K562 (cell line): ENCODE measurements at regions not wholly inside any gene's neighbourhood (a gene's known extent, or its start where the extent isn't known, plus 50 kb on each side); places are given as distances from the start of the nearest gene placed in this dataset.

Source experiments
- ATAC-seq: fragments of 200-7000 bp; cut with Tn5 transposase; 3 replicates; pipeline ENCODE4 v1.9.1; 2020; ENCODE audit warnings: moderate library complexity
- BruUV-seq: library from RNA; stranded (reverse); fragments of 400-500 nt; replicated peaks from 2 replicates; lab custom pipeline; 2021; lab: Mats Ljungman, UMichigan
- CTCF ChIA-PET: fragments of 300-600 bp; formaldehyde crosslinking; extraction: SDS; loops from one replicate; lab custom pipeline; 2021; ENCODE audit warnings: low intra/inter-chr PET ratio; lab: Yijun Ruan, JAX
- POLR2A ChIA-PET: fragments of 300-600, 350-650 bp; sonication (Branson Sonifier 250); formaldehyde crosslinking; extraction: SDS; loops from one replicate; lab custom pipeline; 2021; ENCODE audit warnings: antibody characterized with exemption, inconsistent platforms; lab: Yijun Ruan, JAX
- DNase-seq, 4 experiments: peaks; one replicate each; pipeline versions ENCODE4 v3.0.0 to v3.0.0-alpha.2; 2011 to 2018; ENCODE audit warnings: low spot score in 3 of 4, mixed read lengths in 3 of 4; ENCODE audit errors: extremely low read depth in 1 of 4
- FAIRE-seq: peaks from 2 replicates; lab custom pipeline; 2011; peaks lifted over from hg19 to GRCh38; lab: Jason Lieb, UNC
- H2AFZ ChIP-seq: 2 replicates; pipeline ENCODE4 v1.6.0; 2011; ENCODE audit warnings: low read depth, low read length, control low read depth, inconsistent platforms
- H3K27ac ChIP-seq: fragments of 200-600 bp; 3 replicates; pipeline ENCODE4 v1.8.0; 2011; ENCODE audit warnings: low read depth, mild to moderate bottlenecking, control low read depth, inconsistent platforms, low read length, moderate library complexity, mixed read lengths; ENCODE audit errors: extremely low read depth
- H3K27me3 ChIP-seq, 2 experiments: fragments of 300-600 bp in 1 of 2; 2 replicates in 1 of 2; 3 replicates in 1 of 2; pipeline versions ENCODE4 v1.6.0 to v1.8.0; 2011; ENCODE audit warnings: inconsistent platforms in 2 of 2, low read length in 2 of 2, mild to moderate bottlenecking in 1 of 2, mixed read lengths in 1 of 2, moderate library complexity in 1 of 2; ENCODE audit not compliant: control insufficient read depth in 2 of 2, insufficient read depth in 2 of 2
- H3K36me3 ChIP-seq: fragments of 300-600 bp; 3 replicates; pipeline ENCODE4 v1.8.0; 2011; ENCODE audit warnings: mild to moderate bottlenecking, low read length, inconsistent platforms; ENCODE audit not compliant: control insufficient read depth, insufficient read depth
- H3K4me1 ChIP-seq, 2 experiments: fragments of 200-600 bp in 1 of 2; replicated peaks in 1 of 2; 2 replicates in 1 of 2; 3 replicates in 1 of 2; pipeline versions ENCODE4 v1.5.1 to v1.8.0; 2011; ENCODE audit warnings: inconsistent platforms in 2 of 2, low read length in 2 of 2, mild to moderate bottlenecking in 1 of 2, mixed read lengths in 1 of 2, moderate library complexity in 1 of 2; ENCODE audit not compliant: control insufficient read depth in 2 of 2, insufficient read depth in 2 of 2
- H3K4me2 ChIP-seq: 2 replicates; pipeline ENCODE4 v1.6.1; 2011; ENCODE audit warnings: low read length, control low read depth, inconsistent platforms, mixed read lengths; ENCODE audit not compliant: insufficient read depth
- H3K4me3 ChIP-seq: fragments of 200-600 bp; sonication (generic), shearing (Covaris generic); 2 replicates; pipeline ENCODE4 v1.5.1; 2016; ENCODE audit warnings: control low read depth, inconsistent platforms
- H3K79me2 ChIP-seq: fragments of 200-600 bp; 3 replicates; pipeline ENCODE4 v1.8.0; 2011; ENCODE audit warnings: low read length, inconsistent platforms; ENCODE audit not compliant: control insufficient read depth, insufficient read depth
- H3K9ac ChIP-seq, 2 experiments: 2 replicates each; pipeline versions ENCODE4 v1.6.0 to v1.6.1; 2011; ENCODE audit warnings: low read depth in 2 of 2, low read length in 2 of 2, control low read depth in 1 of 2, inconsistent platforms in 1 of 2, mild to moderate bottlenecking in 1 of 2, mixed read lengths in 1 of 2; ENCODE audit not compliant: insufficient read depth in 1 of 2
- H3K9me1 ChIP-seq: one replicate; pipeline ENCODE4 v1.6.0; 2011; ENCODE audit warnings: inconsistent platforms, mild to moderate bottlenecking, low read length, moderate library complexity; ENCODE audit not compliant: control insufficient read depth, insufficient read depth
- H3K9me3 ChIP-seq: replicated peaks from 2 replicates; pipeline ENCODE4 v1.5.1; 2011; ENCODE audit warnings: low read depth, low read length, inconsistent platforms; ENCODE audit not compliant: control insufficient read depth, insufficient read depth
- H4K20me1 ChIP-seq: replicated peaks from 2 replicates; pipeline ENCODE4 v1.6.1; 2011; ENCODE audit warnings: low read length, inconsistent platforms, mixed read lengths; ENCODE audit not compliant: control insufficient read depth, insufficient read depth
- ATF7 ChIP-seq: fragments of 450-650 bp; IDR thresholded peaks from 2 replicates; pipeline ENCODE4 v1.7.1; 2014; ENCODE audit warnings: mild to moderate bottlenecking, moderate library complexity
- CREB3 ChIP-seq: fragments of 450-650 bp; conservative IDR thresholded peaks from 2 replicates; pipeline ENCODE4 v1.6.1; 2016; ENCODE audit warnings: missing genetic modification characterization, low read depth, mild to moderate bottlenecking, missing compliant biosample characterization, moderate library complexity
- DDX20 ChIP-seq: fragments of 450-650 bp; IDR thresholded peaks from 2 replicates; pipeline ENCODE4 v1.6.1; 2016; ENCODE audit warnings: missing genetic modification characterization, low read depth, mild to moderate bottlenecking, missing compliant biosample characterization, moderate library complexity
- ELK3 ChIP-seq: fragments of 450-650 bp; formaldehyde crosslinking; IDR thresholded peaks from 2 replicates; pipeline ENCODE4 v1.4.0; 2020; ENCODE audit warnings: mild to moderate bottlenecking
- HSF4 ChIP-seq: fragments of 250-450 bp; sonication (Bioruptor Pico); IDR thresholded peaks from 2 replicates; pipeline ENCODE4 v2.1.2; 2022; ENCODE audit warnings: mild to moderate bottlenecking, moderate library complexity, borderline replicate concordance
- POLR2AphosphoS2 ChIP-seq: IDR thresholded peaks from 2 replicates; pipeline ENCODE4 v1.6.1; 2012; ENCODE audit warnings: low read length, improper control_type of control experiment
- RBBP5 ChIP-seq: fragments of 200-600 bp; sonication (generic); IDR thresholded peaks from 2 replicates; pipeline ENCODE4 v1.6.1; 2012; ENCODE audit warnings: borderline replicate concordance, mild to moderate bottlenecking, low read length, control low read depth, inconsistent platforms; ENCODE audit not compliant: insufficient read depth, poor library complexity, severe bottlenecking
- SIN3B ChIP-seq: fragments of 450-650 bp; IDR thresholded peaks from 2 replicates; pipeline ENCODE4 v1.6.1; 2017; ENCODE audit warnings: low read depth, mild to moderate bottlenecking, moderate library complexity
- SRF ChIP-seq, 2 experiments: fragments of 250-450, 450-650 bp in 1 of 2; sonication (Bioruptor Pico) in 1 of 2; sonication (generic) in 1 of 2; formaldehyde crosslinking; IDR thresholded peaks; 2 replicates each; pipeline versions ENCODE4 v1.5.0 to v1.5.1; 2020 to 2022; ENCODE audit warnings: mild to moderate bottlenecking in 1 of 2, missing genetic modification reagents in 1 of 2
- TEAD1 ChIP-seq, 2 experiments: fragments of 450-650 bp in 1 of 2; sonication (generic) in 1 of 2; formaldehyde crosslinking; IDR thresholded peaks; 2 replicates each; pipeline versions ENCODE4 v1.4.0 to v1.8.0; 2020 to 2022; ENCODE audit warnings: mild to moderate bottlenecking in 2 of 2, missing genetic modification reagents in 1 of 2
- ZNF224 ChIP-seq: sonication (generic); formaldehyde crosslinking; IDR thresholded peaks from 2 replicates; pipeline ENCODE4 v1.8.0; 2022; ENCODE audit warnings: mild to moderate bottlenecking, missing genetic modification reagents
- ZNF592 ChIP-seq: fragments of 450-650 bp; IDR thresholded peaks from 2 replicates; pipeline ENCODE4 v1.6.1; 2017; ENCODE audit warnings: antibody characterized with exemption, mild to moderate bottlenecking
- ZNF639 ChIP-seq, 2 experiments: fragments of 200-800 bp in 1 of 2; sonication (Bioruptor generic) in 1 of 2; sonication (generic) in 1 of 2; formaldehyde crosslinking in 1 of 2; IDR thresholded peaks in 1 of 2; conservative IDR thresholded peaks in 1 of 2; 2 replicates each; pipeline versions ENCODE4 v1.5.0 to v1.6.1; 2016 to 2020; ENCODE audit warnings: missing compliant biosample characterization in 1 of 2, missing genetic modification characterization in 1 of 2, missing genetic modification reagents in 1 of 2
- ZNF79 ChIP-seq: fragments of 250-450 bp; sonication (Bioruptor Pico); IDR thresholded peaks from 2 replicates; pipeline ENCODE4 v1.4.0; 2020; ENCODE audit warnings: low read depth, mild to moderate bottlenecking, moderate library complexity
- WGBS: fragments of 100-300 bp; shearing (Covaris generic); methylation state at CpG from one replicate; pipeline ENCODE4 v1.1.6; 2016; ENCODE audit warnings: low coverage, mixed read lengths; ENCODE audit not compliant: insufficient coverage; ENCODE audit errors: missing lambda C conversion rate; 5-methylcytosine and 5-hydroxymethylcytosine counted together
- in situ Hi-C: fragments of 300-500 bp; cut with MboI; formaldehyde crosslinking; loops from 4 replicates; pipeline ENCODE4 v1.15.0; 2018; ENCODE audit warnings: inconsistent platforms, mixed read lengths
- intact Hi-C: fragments of 100-400 bp; cut with micrococcal nuclease; formaldehyde crosslinking; loops from 2 replicates; pipeline ENCODE4 v1.14.2; 2022

- H3K27me3 ChIP-seq: no peaks in the 10 kb centered on the region
- ChIA-PET POLR2A (no interaction called here), CTCF (no interaction called here)
- H3K36me3 ChIP-seq: no peaks in the 10 kb centered on the region
- FAIRE-seq (no peak), DNase-seq (no peak), ATAC-seq (no peak)
- no TSS peak for BruUV-seq
- no peak overlapping the region for H3K9ac ChIP-seq
- 4% methylated on average over 4 of the region's 4 CpGs for WGBS
- H3K4me1 ChIP-seq: no peaks in the 10 kb centered on the region
- H2AFZ ChIP-seq: no peak overlapping the region
- H3K9me3 ChIP-seq: no peaks in the 10 kb centered on the region
- no peak overlapping the region for H3K4me2 ChIP-seq
- no peaks in the 10 kb centered on the region for H4K20me1 ChIP-seq
- no peak overlapping the region for H3K4me3 ChIP-seq
- no peaks in the 10 kb centered on the region for H3K79me2 ChIP-seq
- in situ Hi-C loops (no loop called here), intact Hi-C loops (no loop called here)
- H3K27ac ChIP-seq: no peak overlapping the region
- H3K9me1 ChIP-seq: no peaks in the 10 kb centered on the region
- TF ChIP-seq ZNF224 (no peak), ELK3 (CRISPR knock-in tag) (no peak), SRF (CRISPR knock-in tag; IDR thresholded peaks at IDR 0.05) (peak in 1 of 2 experiments; percentile 67; a peak in 1 of 4 replicates), RBBP5 (no peak), DDX20 (tag) (peak; percentile 54; the same call in 1 of the 2 replicates), SIN3B (no peak), POLR2AphosphoS2 (no peak), CREB3 (tag) (0 out of 2 replicates have a peak, but pooled peaks have one; percentile 55), TEAD1 (CRISPR knock-in tag; IDR thresholded peaks at IDR 0.05) (0 out of 4 replicates have a peak, but pooled peaks of 1 of the 2 experiments have one; percentile 54), ZNF592 (peak; percentile 59; the same call in 1 of the 2 replicates), ZNF79 (CRISPR knock-in tag) (0 out of 2 replicates have a peak, but pooled peaks have one; percentile 48), ATF7 (no peak), HSF4 (CRISPR knock-in tag) (no peak), ZNF639 (CRISPR knock-in tag; conservative IDR thresholded peaks at IDR 0.05 in 1 of 2, IDR thresholded peaks at IDR 0.05 in 1 of 2) (peak in 1 of 2 experiments; percentile 75; a peak in 2 of 4 replicates)
These were observed 77.8 kb downstream of the PLK2 start for GRCh38 chr5:58382131-58382534.
